ENCODE measurements at regions not wholly inside any gene's neighbourhood (a gene's known extent, or its start where the extent isn't known, plus 50 kb on each side); places are given as distances from the start of the nearest gene placed in this dataset.

- Mint-ChIP-seq H3K27ac (peak overlapping the region; percentile 12 to 89 (median 82)), H3K36me3 (peaks cover 0 to 7% of the 10 kb centered on the region in 2 donors), H3K4me1 (peaks cover 6 to 13% (median 7%) of the 10 kb centered on the region in 3 donors), H3K9me3 (peaks cover 0 to 14% (median 3%) of the 10 kb centered on the region in 7 donors), H3K4me3 (peak overlapping the region; percentile 8 to 84 (median 66)), H3K27me3 (no peaks in the 10 kb centered on the region)
- DNase-seq (peak; percentile 15), ATAC-seq (ENCODE audit: low read depth in 2 of 2) (peak; percentile 82 to 83)
These were observed 164.8 kb downstream of the HSD17B3 start for GRCh38 chr9:96136992-96137670.

- Mint-ChIP-seq H3K9me3 (peaks cover 0 to 14% (median 3%) of the 10 kb centered on the region in 7 donors), H3K27ac (no peak overlapping the region), H3K36me3 (peaks cover 0 to 7% of the 10 kb centered on the region in 2 donors), H3K4me3 (no peak overlapping the region), H3K4me1 (peaks cover 6 to 13% (median 7%) of the 10 kb centered on the region in 3 donors), H3K27me3 (no peaks in the 10 kb centered on the region)
- no peak for ATAC-seq (ENCODE audit: low read depth in 2 of 2)
- no peak for DNase-seq
These were observed 166.2 kb downstream of the HSD17B3 start for GRCh38 chr9:96135753-96136290.

DNA sequence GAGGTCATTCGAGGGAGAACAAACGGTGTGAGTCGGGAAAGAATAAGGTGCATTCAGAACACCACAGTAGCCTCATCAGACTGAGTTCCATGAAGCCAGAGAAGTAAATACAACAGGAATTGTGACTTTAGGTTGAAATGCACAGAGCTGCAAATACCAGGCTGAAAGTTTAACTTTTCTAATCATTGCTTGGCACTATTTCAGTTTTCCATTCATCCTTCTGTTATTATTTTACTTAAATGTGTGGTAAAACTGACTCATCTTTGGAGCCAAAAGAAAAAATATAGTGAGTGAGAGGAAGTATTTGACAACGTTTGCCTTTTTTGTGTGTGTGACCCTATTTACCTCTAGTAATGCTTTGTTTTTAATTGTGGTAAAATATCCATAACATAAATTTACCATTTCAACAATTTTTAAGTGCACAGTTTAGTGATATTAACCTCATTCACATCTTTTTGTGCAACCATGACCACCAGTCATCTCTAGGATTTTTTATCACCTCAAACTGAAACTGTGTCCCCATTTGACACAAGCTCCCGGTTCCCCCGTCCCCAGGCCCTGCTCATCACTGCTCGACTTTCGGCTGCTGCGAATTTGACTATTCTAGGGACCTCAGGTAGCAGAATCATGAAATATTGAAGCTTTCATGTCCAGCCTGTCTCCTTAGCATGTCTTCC is 166.8 kb downstream of the HSD17B3 start:
- no peak for DNase-seq
- Mint-ChIP-seq H3K36me3 (peaks cover 0 to 7% of the 10 kb centered on the region in 2 donors), H3K27me3 (peaks cover 0 to 6% (median 0%) of the 10 kb centered on the region in 3 donors), H3K4me1 (peaks cover 6 to 13% (median 7%) of the 10 kb centered on the region in 3 donors), H3K4me3 (no peak overlapping the region), H3K27ac (no peak overlapping the region), H3K9me3 (peaks cover 0 to 14% (median 3%) of the 10 kb centered on the region in 7 donors)
- no peak for ATAC-seq (ENCODE audit: low read depth in 2 of 2)

DNA sequence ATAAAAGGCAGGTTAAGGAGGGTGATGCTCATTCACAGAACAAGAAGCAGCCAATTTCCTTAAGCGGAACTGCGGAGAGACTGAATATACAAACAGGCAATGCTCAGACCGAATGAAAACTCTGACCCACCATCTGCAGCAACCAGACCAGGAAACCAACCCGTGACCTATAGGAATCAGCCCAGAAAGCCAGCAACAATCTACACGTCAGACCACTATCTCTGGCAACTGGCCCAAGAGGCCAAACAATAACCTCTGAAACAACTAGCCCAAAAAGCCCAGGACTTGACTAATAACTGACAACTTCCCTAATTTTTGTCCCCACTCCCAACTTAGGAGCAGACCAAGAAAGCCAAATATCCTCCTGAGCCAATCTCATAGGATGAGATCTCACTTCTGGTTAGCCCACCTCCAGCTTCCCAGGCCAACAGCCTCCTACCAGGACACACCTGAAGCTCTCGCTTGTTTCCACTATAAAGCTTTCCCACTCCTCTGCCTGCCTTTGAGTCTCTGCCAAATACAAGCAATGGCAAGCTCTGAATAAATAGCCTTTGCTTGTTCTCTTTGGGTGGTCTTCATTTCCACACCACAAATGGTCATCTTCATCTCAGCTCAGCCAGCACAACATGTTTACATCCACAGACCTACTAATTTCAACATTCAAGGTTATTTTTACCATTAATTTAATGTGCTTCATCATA is 168.5 kb downstream of the HSD17B3 start:
- Mint-ChIP-seq H3K36me3 (peaks cover 0 to 7% of the 10 kb centered on the region in 2 donors), H3K4me1 (peaks cover 6 to 13% (median 7%) of the 10 kb centered on the region in 3 donors), H3K9me3 (peaks cover 0 to 13% (median 3%) of the 10 kb centered on the region in 7 donors), H3K27ac (peak overlapping the region in 1 of 6 donors; percentile 59), H3K4me3 (no peak overlapping the region), H3K27me3 (peaks cover 0 to 8% (median 0%) of the 10 kb centered on the region in 3 donors)
- DNase-seq (no peak), ATAC-seq (ENCODE audit: low read depth in 2 of 2) (no peak)

GRCh38 chr9:96131825-96132224 is 170.2 kb downstream of the HSD17B3 start:
- no peak overlapping the region for H3K27ac Mint-ChIP-seq
- DNase-seq (no peak), ATAC-seq (ENCODE audit: low read depth in 2 of 2) (no peak)
- peaks cover 0 to 8% (median 0%) of the 10 kb centered on the region in 3 donors for H3K27me3 Mint-ChIP-seq
- no peak overlapping the region for H3K4me3 Mint-ChIP-seq
- H3K36me3 Mint-ChIP-seq, result peaks cover 0 to 7% of the 10 kb centered on the region in 2 donors
- H3K4me1 Mint-ChIP-seq, result peaks cover 0 to 2% (median under 1%) of the 10 kb centered on the region in 3 donors
- H3K9me3 Mint-ChIP-seq, result peaks cover 0 to 6% (median 0%) of the 10 kb centered on the region in 7 donors

DNA sequence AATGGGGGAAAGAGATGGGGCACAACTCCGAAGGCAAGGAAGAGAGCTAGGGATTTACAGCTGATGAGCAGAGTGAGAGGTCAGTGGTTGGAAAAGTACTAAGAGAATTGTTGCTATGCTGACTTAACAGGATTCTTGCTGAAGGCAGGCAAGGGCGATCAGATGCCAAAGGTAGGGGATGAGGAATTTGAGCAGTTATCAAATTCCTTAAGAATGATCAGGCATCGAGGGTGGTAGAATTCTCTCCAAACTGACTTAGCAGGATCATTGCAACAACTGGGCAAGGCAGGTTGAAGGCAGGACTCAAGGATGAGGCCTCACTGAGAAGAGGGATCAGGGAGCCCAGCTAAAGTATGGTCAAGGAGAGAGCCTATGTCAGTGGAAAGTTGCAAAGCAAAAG is 171.0 kb downstream of the HSD17B3 start:
- peaks cover 0 to 8% (median 0%) of the 10 kb centered on the region in 3 donors for H3K27me3 Mint-ChIP-seq
- H3K4me1 Mint-ChIP-seq, result no peaks in the 10 kb centered on the region
- H3K36me3 Mint-ChIP-seq, result peaks cover 0 to 7% of the 10 kb centered on the region in 2 donors
- ATAC-seq (ENCODE audit: low read depth in 2 of 2), result no peak
- H3K9me3 Mint-ChIP-seq, result peaks cover 0 to 6% (median 0%) of the 10 kb centered on the region in 7 donors
- no peak overlapping the region for H3K27ac Mint-ChIP-seq
- no peak overlapping the region for H3K4me3 Mint-ChIP-seq
- DNase-seq, result no peak

DNA sequence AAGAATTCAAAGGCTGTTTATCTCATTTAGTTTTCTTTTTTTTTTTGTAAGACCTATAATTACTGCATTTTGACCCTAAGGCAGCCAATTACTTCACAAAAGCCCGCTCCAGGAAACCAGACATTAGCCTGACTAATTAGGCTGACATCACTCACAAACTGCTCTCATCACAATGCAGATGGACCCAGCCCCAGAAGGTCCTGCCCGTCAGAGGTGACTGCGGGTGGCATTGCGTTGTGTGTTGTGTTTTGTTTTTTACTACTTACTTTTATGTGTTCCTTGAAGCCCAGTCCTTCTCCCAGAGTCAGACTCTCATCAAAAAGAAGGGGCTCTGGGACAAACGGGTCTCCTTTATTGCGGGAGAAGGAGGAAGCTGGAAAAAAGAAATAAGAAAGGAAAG is 172.2 kb downstream of the HSD17B3 start:
- no peak for ATAC-seq (ENCODE audit: low read depth in 2 of 2)
- H3K9me3 Mint-ChIP-seq, result peaks cover 0 to 6% (median 0%) of the 10 kb centered on the region in 7 donors
- DNase-seq, result no peak
- no peak overlapping the region for H3K27ac Mint-ChIP-seq
- peaks cover 0 to 8% (median 0%) of the 10 kb centered on the region in 3 donors for H3K27me3 Mint-ChIP-seq
- H3K4me1 Mint-ChIP-seq, result no peaks in the 10 kb centered on the region
- H3K36me3 Mint-ChIP-seq, result peaks cover 0 to 7% of the 10 kb centered on the region in 2 donors
- no peak overlapping the region for H3K4me3 Mint-ChIP-seq

DNA sequence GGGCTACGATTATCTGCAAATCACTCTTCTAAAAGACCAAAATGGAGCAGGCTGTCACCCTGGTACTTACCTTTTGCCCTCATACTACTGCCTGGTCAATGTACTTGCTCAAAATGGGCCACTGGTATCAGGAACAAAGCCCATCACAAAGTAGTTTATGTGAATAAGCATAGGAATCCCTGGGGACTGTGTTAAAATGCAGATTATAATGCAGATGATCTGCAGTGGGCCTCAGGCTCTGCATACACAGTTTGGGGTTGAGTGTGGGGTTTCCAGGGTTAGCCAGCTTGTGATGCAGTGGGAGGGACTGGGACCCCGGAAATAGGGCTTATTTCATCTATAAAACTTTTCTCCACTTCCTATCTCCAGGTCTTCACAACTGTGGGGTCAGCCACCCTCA is 173.1 kb downstream of the HSD17B3 start:
- Mint-ChIP-seq H3K4me3 (no peak overlapping the region), H3K27me3 (peaks cover 0 to 8% (median 0%) of the 10 kb centered on the region in 3 donors), H3K4me1 (no peaks in the 10 kb centered on the region), H3K9me3 (peaks cover 0 to 6% (median 0%) of the 10 kb centered on the region in 7 donors), H3K36me3 (peaks cover 0 to 7% of the 10 kb centered on the region in 2 donors), H3K27ac (no peak overlapping the region)
- DNase-seq (no peak), ATAC-seq (ENCODE audit: low read depth in 2 of 2) (no peak)

GRCh38 chr9:96126321-96126881 is 175.6 kb downstream of the HSD17B3 start:
- Mint-ChIP-seq H3K4me3 (no peak overlapping the region), H3K9me3 (no peaks in the 10 kb centered on the region), H3K4me1 (no peaks in the 10 kb centered on the region), H3K27ac (no peak overlapping the region), H3K27me3 (peaks cover 0 to 12% (median 0%) of the 10 kb centered on the region in 3 donors), H3K36me3 (no peaks in the 10 kb centered on the region)
- no peak for DNase-seq
- no peak for ATAC-seq (ENCODE audit: low read depth in 2 of 2)

DNA sequence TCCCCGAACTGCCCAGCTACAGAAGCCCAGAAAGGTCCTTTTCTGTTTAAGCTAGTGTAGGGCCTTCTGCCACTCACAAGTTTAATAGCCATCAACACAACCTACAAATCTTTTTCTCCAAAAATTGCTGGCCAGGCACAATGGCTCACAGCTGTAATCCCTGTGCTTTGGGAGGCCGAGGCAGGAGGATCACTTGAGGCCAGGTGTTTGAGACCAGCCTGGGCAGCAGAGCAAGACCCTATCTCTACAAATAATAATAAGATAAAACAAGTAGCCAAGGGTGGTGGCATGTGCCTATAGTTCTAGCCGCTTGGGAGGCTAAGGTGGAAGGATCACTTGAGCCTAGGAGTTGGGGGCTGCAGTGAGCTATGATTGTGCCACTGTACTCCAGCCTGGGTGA is 176.4 kb downstream of the HSD17B3 start:
- no peak for ATAC-seq (ENCODE audit: low read depth in 2 of 2)
- Mint-ChIP-seq H3K4me1 (no peaks in the 10 kb centered on the region), H3K4me3 (no peak overlapping the region), H3K27ac (no peak overlapping the region), H3K36me3 (no peaks in the 10 kb centered on the region), H3K9me3 (peaks cover 0 to 3% (median 0%) of the 10 kb centered on the region in 7 donors), H3K27me3 (peaks cover 0 to 12% (median 5%) of the 10 kb centered on the region in 3 donors)
- no peak for DNase-seq

GRCh38 chr9:96122751-96123150 is 179.2 kb downstream of the HSD17B3 start:
- Mint-ChIP-seq H3K9me3 (peaks cover under 1 to 25% (median 11%) of the 10 kb centered on the region in 7 donors), H3K4me3 (no peak overlapping the region), H3K27ac (no peak overlapping the region), H3K27me3 (peaks cover 0 to 21% (median 8%) of the 10 kb centered on the region in 3 donors), H3K36me3 (peaks cover 0 to 10% of the 10 kb centered on the region in 2 donors), H3K4me1 (no peaks in the 10 kb centered on the region)
- no peak for DNase-seq
- ATAC-seq (ENCODE audit: low read depth in 2 of 2), result no peak

DNA sequence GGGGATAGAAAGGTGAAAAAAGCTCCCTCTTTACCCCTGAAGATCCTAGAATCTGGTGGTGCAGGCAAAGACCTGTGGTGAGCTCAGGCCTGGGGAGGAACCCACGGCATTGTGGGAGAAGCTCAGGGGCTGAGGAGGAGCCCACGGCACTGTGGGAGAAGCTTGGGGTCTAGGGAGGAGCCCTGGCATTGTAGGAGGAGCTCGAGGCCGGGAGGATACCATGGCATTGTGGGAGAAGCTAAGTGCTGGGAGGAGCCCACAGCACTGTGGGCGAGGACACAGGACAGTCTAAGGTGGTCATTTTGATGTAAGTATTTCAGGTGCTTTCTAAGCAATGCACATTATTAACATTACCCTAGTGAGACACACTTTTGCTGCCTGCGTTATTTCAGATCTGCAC is 179.7 kb downstream of the HSD17B3 start:
- Mint-ChIP-seq H3K4me1 (no peaks in the 10 kb centered on the region), H3K36me3 (peaks cover 0 to 14% of the 10 kb centered on the region in 2 donors), H3K4me3 (no peak overlapping the region), H3K9me3 (peaks cover 5 to 30% (median 11%) of the 10 kb centered on the region in 7 donors), H3K27me3 (peaks cover 0 to 26% (median 12%) of the 10 kb centered on the region in 3 donors), H3K27ac (peak overlapping the region in 1 of 6 donors; percentile 85)
- no peak for DNase-seq
- ATAC-seq (ENCODE audit: low read depth in 2 of 2), result no peak

GRCh38 chr9:96121136-96121535 is 180.8 kb downstream of the HSD17B3 start:
- ATAC-seq (ENCODE audit: low read depth in 2 of 2), result no peak
- no peak overlapping the region for H3K4me3 Mint-ChIP-seq
- H3K4me1 Mint-ChIP-seq, result no peaks in the 10 kb centered on the region
- H3K27ac Mint-ChIP-seq, result no peak overlapping the region
- peaks cover 5 to 30% (median 11%) of the 10 kb centered on the region in 7 donors for H3K9me3 Mint-ChIP-seq
- H3K36me3 Mint-ChIP-seq, result peaks cover 0 to 15% of the 10 kb centered on the region in 2 donors
- H3K27me3 Mint-ChIP-seq, result peaks cover 0 to 31% (median 18%) of the 10 kb centered on the region in 3 donors
- no peak for DNase-seq
